GM21576 (cell line): ENCODE measurements at regions not wholly inside any gene's neighbourhood (a gene's known extent, or its start where the extent isn't known, plus 50 kb on each side); places are given as distances from the start of the nearest gene placed in this dataset.

Source experiments
- ATAC-seq: cut with Tn5 transposase; IDR thresholded peaks from one replicate; pipeline ENCODE4 v1.9.1; 2021; ENCODE audit warnings: mild to moderate bottlenecking, moderate library complexity; ENCODE audit not compliant: unreplicated experiment

DNA sequence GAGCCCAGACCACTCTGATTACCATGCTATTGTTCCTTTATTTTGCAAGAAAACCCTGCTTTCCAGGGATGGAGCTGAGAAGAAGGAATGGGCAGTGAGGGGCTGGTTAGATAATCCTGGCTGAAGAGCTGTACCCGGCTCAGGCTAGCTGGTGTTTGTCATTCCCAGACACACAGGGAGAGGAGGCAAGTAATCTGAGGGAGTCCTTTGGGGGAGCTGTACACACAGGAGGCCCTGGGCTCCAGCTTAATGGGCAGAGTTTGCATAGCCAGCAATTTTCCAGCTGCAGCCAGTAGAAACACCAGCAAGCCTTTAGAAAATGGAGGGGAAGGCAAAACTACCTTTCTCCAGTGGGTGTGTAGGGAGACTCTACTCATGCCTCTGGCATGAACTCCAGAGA is 259.3 kb downstream of the SOX11 start:
- ATAC-seq, result no peak

DNA sequence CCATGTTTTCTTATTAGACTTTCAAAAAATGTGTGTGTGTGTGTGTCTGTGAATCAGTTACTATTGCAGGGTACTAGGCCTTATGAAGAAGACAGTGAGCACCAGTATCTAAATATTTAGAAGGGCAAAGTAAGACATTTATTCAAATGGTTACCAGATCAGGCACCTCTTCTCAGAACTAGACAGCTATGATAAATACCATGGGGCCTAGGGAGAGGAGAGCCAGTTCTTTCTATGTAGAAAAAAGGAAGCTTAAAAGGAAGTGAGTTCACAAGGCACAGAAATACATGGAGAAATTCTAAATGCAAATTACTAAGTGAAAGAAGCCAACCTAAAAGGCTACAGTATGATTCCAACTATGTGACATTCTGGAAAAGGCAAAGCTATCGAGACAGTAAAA is 261.3 kb downstream of the SOX11 start:
- ATAC-seq, result no peak

DNA sequence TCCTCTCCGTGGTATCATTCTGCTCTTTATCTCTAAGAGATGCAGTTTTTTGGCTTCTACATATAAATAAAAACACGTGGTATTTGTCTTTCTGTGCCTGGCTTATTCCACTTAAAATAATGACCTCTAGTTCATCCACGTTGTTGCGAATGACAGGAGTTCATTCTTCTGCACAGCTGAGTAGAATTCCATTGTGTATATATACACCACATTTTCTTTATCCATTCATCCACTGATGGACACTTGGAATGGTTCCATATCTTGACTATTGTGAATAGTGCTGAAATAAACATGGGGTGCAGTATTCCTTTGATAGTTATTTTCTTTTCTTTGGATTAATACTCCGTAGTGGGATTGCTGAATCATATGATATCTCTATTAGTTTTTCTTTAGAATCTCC is 262.3 kb downstream of the SOX11 start:
- ATAC-seq, result no peak

DNA sequence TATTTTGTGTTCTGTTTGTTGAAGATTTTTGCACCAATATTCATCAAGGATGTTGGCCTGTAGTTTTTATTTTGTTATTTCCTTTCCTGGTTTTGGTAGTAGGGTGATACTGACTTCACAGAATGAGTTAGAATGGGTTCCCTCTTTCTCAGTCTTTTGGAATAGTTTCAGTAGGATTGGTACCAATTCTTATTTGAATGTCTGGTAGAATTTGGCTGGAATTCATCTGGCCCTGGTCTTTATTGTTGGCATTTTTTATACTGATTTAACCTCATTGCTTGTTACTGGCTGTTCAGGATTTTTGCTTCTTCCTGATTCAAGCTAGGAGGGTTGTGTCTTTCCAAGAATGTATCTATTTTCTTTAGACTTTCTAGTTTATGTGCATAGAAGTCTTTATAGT is 263.7 kb downstream of the SOX11 start:
- no peak for ATAC-seq

DNA sequence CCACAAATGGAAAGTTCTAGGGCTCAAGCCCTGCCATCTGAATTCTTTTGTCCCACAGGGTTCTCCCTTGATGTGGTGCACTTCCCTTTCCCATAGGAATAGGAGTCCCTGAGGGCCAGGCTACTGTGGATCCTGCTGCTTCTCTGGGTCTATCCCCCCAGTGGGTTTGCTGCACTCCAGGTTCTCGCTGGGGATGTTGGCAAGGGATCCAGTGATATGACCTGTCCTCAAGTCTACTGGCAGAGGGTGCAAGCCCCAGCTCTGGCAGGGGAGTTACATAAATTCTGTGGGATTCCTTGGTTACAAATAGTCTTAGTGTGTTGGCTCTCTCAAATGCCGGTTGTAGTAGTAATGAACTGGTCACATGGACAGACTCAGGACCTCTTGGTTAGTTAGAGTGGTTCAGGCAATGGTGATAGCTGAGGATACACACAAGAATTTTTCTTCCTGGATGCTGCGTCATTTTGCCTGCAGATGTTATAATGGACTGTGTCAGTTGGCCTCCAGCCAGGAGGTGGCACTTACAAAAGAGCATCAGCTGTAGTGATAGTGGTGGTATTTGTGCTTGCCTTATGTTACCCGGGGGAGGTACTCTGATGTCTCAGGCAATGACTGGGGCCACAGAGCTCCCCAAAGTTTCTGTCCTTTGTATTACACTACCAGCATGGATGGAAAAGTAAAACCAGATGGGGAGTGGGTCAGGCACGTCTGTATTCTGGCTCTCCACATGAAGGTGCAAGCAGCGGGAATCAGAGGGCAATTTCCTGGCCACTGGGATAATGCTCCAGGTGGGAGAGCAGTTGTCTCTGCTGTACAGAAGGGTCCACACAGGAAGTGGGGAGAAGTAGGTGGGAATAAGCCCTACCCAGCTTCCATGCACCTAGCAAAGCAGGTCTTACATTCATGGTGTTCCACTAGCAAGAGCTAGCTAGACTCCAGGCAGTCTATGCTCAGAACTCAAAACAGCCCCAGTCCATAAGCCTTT is 267.9 kb downstream of the SOX11 start:
- ATAC-seq, result no peak

DNA sequence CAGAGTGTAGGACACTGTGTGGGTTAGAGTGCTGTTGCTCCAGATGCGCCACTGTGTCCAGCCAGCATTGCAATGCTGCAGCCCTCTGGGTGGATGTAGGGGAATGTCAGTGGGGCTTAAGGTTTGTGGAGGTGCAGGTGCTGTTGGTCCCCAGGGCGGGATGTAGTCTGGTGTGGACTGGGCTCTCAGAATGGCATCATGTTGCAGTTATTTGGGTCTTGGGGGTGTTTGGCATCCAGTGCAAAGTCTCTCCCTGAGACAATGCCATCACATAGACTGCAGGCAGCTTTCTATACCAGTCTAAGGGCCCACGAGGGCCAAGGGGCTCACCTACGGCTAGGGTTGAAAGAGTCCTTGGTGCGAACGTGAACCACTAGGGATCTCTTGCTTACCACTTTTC is 275.3 kb downstream of the SOX11 start:
- no peak for ATAC-seq

DNA sequence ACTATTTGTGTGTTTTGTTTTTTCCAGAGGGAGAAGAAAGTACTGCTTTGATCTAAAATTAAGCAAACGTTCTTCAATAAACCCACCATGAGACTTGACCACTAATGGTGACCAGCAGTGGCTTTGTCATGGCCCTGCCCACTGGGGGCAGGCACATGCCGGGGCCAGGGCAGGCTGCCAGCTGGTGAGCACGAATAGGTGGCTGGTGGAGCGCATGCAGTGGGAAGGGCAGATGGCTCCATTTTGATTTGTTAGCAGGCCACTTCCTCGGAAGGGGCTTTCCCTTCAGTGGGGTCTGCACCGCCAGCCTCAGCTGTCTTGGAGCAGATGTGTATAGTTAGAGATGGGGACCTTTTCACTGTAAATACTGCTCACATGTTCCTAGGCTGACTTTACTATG is 277.1 kb downstream of the SOX11 start:
- ATAC-seq, result no peak

DNA sequence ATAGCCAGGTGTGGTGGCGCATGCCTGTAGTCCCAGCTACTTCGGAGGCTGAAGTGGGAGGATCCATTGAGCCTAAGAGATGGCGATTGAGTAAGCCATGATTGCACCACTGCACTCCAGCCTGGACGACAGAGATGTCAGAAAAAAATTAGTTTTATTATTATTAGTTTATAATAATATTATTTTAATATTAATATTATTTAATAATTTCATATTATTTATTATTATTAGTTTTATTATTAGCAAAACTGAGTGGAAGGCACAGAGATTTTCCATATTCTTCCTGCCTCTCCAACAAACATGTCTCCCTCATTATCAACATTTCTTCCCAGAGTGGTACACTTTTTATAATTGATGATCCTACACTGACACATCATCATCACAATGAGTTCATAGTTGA is 278.2 kb downstream of the SOX11 start:
- no peak for ATAC-seq

DNA sequence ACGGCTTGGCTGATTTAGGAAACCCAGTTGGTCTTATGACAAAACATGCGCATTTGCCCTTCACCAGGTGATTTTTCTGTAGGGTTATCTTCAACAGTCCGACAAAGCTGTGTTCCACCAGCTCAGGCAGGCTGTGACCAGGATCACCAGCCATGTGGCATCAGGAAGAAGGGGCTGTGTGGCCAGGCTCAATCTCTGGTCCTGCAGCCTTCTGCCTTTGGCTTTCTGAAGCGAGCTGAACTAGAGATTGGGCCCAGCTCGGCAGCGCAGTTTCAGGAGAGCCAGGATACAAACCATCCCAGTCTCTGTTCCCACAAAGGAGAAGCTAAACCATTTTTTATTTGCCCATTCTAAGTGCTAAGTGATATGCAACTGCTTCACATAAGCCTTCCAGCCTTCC is 282.3 kb downstream of the SOX11 start:
- ATAC-seq, result no peak

DNA sequence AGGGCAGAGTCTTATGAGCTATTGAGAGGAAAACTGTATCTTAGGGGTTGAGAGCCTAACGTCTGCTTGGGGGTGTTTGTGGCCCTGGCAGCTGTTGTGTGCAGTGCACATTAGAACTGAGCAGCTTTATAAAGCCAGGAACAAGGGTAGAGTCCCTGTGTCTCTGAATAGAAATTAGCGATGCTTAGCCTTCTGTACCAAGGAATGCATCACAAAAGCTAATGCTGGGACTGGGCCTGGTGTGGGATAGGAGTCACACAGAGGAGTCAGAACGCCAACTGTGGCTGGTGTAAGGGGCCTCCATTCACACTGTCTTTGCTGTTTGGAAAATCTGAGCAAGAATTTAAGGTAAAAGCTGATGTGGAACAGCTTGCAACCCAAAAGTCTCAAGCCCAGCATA is 283.2 kb downstream of the SOX11 start:
- ATAC-seq, result no peak

DNA sequence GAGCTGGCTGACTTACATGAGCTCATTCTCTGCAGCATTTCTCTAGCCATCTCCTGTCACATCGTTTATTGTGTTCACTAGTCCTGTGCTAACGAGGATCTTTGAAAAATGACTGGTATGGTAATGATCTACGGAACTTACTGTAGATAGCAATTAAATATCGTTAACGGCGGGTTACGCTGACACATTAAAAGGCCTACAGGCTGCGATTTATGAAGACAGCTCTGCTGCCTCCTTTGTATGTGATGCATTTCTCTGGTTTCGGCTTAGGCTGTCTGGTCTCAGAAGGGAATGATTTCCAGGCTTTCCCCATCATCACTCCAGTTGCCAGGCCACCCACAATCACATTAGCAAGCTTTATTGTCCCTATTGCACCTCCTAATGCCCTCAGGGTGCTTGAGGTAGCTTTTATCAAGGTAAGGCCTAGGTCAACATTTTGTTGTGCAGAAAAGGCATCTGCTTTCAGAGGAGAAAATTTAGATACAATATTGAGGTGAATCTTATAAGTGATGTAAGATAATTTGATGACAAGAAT is 284.4 kb downstream of the SOX11 start:
- ATAC-seq, result no peak

DNA sequence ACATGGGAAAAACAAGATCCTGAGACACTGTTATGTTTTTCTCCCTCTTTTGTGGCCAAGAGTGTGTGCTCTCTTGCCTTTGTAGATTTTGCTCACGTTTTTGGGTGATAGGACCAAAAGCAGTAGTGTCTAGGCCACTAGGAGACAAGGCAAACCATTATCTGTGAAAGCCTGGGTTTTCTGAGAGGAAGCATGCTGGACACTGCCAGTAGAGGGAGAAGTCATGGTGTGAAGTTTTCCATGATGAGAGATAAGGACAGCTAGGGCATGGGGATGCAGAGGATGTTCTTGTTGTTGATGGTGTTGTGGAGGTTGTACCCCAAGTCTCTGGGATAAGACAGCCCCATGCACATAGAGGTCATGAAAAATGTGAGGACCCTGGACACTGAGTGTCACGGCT is 285.3 kb downstream of the SOX11 start:
- no peak for ATAC-seq

DNA sequence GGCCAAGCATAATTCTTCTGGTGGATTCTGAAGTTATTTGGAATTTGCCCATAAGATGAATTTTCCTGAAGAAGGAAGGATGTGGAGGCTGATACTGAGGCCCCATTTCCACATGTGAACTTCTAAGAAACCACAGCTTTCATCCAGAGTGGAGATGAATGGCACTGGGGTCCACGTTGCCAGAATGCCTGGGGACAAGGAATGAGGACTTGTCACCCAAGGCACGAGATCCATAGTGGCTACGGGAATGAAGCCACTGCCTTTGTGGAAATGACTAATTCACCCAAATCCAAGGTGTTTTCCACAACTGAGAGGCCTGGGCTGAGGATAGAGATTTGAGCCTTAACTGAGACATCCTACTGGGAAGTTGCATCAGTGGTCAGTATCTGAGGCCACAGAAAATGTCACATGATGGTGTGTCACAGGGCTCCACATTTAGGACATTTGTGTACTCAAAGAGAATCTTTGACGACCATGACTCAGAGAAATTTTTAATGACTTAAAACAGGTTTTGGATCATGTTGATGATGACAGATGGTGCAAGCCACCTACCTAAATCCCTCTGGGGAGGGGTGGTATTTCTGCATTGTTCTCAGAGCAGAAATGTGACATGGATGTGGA is 286.1 kb downstream of the SOX11 start:
- ATAC-seq, result no peak

DNA sequence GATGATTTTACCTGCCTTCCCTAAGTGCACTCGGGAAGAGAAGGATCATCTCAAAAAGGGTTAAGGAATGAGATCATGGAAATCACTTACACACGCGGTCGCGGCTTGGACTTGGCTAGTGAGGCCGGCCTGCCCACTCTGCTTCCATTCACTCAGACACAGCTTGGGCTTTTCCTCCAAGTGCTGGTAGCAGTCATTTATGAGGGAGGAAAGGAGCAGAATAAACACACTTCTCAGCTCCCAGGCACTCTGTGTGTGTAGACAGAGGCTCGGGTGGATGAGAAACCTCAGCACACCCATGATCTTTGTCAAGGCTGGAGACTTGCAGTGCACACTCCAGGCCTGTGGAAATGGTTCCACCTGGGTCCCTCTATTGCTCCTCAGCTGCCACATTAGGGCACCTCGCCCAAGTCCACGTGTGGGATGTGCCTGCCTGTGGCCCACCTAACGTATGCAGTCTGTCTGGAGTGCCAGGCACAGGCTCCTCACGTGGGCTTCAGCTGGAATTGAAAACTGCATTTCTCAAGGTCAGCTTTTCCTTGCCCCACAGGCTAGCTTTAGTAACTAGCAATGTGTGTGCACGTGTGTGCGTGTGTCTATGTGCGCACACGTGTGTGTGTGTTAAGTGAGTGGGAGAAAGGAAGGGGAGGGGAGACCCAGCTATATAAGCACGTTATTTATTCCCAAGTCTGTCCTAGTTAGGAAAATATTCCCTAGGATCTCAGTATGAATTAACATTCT is 288.4 kb downstream of the SOX11 start:
- no peak for ATAC-seq

DNA sequence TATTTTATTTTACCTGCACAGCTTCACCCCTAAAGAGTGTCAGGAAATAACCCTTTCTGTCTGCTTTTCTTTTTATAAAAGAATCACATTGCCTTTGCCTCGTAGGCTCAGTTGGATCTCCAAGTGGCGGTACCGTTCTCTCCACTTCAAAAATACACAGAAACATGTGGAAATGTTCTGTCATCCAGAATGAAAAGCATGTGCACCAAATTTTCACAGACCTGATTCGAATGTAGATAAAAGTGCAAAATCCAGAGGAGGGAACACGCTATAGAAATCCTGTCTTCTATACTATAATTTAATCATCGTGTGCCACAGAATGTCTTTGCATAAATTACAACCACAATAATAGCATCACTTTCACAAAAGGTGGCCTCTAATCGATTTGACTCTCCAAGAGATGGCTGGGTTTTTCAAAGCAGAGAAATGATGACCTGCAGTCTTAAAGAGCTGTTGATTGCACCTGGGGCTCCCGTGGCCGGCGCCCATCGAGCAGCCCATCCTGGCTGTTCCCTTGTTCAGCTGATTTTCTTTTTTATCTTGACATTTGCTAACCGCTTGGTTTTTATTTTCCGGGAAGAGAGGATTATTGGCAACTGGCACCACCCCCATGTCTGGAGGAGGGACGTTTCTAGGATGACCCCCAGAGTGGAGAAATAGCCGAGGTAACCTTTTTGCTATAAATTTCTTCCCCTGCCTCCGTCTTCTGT is 290.2 kb downstream of the SOX11 start:
- ATAC-seq, result no peak

DNA sequence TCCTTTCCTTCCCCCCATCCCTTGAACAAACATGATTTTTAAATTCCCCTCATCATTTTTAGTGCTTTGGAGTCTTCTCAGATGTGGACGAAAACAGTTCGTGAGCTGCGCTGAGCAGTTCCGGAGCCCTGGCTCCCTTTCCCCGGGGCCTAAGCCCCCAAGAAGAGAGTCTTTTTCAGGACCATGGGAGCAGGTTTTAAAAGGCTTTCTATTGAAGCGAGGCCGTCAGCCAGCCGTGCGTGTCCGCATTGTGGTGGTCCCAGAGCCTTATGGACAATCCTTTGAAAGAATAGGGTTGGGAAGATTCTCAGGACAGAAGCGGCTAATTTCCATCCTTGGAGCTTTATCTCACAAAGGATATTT is 290.7 kb downstream of the SOX11 start:
- no peak for ATAC-seq

DNA sequence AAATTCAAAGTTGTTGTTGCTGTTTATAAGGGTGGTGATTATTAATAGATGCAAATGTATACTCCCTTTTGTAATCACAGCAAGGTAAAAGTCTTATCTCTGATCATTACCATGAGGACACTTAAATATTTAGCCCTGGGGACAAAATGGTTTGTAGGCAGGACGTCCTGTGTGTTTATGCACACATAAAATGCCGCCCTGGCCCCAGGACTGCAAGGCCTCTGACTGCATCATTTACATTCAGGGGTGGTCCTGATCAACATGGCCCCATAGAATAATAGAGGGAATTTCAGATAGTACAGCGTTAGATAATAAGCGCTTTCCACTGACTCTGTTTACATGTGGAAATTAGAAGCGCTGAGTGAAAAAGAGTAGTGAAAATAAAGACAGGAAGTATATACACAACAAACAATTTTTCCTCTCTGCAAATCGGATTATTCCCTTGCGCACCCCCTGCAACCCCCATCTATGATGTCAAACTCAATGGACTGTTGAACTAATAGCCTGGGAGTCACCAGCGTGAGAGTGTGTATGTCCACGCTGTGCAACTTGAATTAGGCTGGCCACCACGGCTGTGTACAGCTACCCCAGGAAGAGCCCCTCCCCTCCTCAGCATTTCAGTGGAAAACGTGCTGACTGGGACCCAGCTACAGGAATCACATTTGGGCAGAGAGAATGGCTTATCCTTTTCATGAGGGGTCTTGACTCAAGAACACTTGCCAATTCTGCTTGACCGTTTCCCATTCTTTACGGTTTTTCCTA is 291.5 kb downstream of the SOX11 start:
- no peak for ATAC-seq

DNA sequence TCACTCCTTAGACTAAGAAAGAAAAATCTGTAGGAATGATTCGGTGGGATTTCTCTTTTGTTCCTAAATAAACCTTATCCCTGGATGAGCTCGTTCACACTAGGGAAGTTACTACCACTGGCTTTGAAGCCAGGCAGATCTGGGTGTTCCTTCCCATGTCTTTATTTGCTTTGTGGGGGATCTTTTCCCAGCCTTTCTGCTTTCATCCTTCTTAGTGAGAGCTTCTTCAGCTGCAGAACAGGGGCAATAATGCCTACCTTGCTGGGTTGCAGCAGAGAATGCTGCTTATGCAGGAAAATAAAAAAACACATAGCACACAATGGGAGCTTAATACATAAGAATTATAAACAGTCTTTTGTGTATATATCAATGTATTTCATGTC is 292.1 kb downstream of the SOX11 start:
- ATAC-seq, result no peak

DNA sequence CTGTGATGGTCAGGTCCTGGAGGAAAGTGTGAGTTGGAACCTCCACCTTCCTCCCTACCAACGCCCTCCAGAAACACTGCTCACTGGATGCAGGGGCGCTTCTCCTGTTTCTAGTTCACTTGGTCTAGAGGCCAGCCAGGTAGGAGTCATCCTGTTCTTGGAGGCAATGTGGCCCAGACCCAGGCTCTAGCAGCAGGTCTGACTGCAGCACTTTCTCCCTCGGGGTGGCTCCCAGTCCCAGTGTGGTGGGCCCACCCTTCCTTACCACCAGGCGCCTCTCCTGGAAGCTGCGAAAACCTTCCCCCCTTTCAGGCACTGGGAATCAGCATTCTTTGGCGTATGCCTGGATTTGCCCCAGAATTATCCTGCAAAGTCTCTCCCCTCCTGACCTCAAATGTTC is 292.8 kb downstream of the SOX11 start:
- ATAC-seq, result no peak
